ENCODE measurements at regions not wholly inside any gene's neighbourhood (a gene's known extent, or its start where the extent isn't known, plus 50 kb on each side); places are given as distances from the start of the nearest gene placed in this dataset.
"Not testable (repeated sequence)": the region's sequence is repeated elsewhere in the genome, so short reads cannot be mapped to it uniquely, and the experiment has no call there.

DNA sequence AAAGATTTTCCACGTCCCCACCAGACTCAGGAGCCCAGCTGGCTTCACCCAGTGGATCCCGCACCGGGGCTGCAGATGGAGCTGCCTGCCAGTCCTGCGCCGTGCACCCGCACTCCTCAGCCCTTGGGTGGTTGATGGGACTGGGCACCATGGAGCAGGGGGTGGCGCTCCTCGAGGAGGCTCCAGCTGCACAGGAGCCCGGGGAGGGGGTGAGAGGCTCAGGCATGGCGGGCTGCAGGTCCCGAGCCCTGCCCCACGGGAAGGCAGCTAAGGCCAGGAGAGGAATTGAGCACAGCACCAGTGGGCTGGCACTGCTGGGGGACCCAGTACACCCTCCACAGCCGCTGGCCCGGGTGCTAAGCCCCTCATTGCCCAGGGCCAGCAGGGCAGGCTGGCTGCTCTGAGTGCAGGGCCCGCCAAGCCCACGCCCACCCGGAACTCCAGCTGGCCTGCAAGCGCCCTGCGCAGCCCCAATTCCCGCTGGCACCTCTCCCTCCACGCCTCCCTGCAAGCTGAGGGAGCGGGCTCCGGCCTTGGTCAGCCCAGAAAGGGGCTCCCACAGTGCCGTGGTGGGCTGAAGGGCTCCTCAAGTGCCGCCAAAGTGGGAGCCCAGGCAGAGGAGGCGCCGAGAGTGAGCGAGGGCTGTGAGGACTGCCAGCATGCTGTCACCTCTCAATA is 1800.9 kb downstream of the OLFM4 start:
- H3K4me2 ChIP-seq (ENCODE audit: low read length); H3K9me2 ChIP-seq (ENCODE audit: insufficient read depth, low read length); DNase-seq (ENCODE audit: low spot score); H2AFZ ChIP-seq (ENCODE audit: low read length); H3K9me3 ChIP-seq (ENCODE audit: low read length); H3K79me2 ChIP-seq (ENCODE audit: insufficient read depth, low read depth, low read length); BruUV-seq (replicated peaks); intact Hi-C loops (cut with micrococcal nuclease; ENCODE audit: unreplicated experiment); H3K36me3 ChIP-seq (ENCODE audit: insufficient read depth, low read length); H4K20me1 ChIP-seq (ENCODE audit: insufficient read depth, low read length); POLR2A ChIA-PET; H3K4me1 ChIP-seq (ENCODE audit: insufficient read depth, low read length, poor library complexity, severe bottlenecking); H3K4me3 ChIP-seq (ENCODE audit: low read depth, low read length, poor library complexity, severe bottlenecking); H3K27ac ChIP-seq (ENCODE audit: low read depth, low read length, poor library complexity, severe bottlenecking): not testable (repeated sequence)
- CTCF ChIA-PET (ENCODE audit: unreplicated experiment), result interaction anchor here (0.6 kb wide), 1 partner anchor 9 kb away, joined by 3 read pairs; no protein-coding TSS in a partner anchor

GRCh38 chr13:54836273-54836672 is 1807.7 kb downstream of the OLFM4 start:
- no peaks in the 10 kb centered on the region for H3K9me3 ChIP-seq (ENCODE audit: low read length)

GRCh38 chr13:54841682-54842081 is 1813.1 kb downstream of the OLFM4 start:
- Histone ChIP-seq H3K9me3 (ENCODE audit: low read length) (no peaks in the 10 kb centered on the region), H3K27ac (ENCODE audit: low read depth, low read length, poor library complexity, severe bottlenecking) (no peak overlapping the region), H3K9me2 (ENCODE audit: insufficient read depth, low read length) (no peaks in the 10 kb centered on the region), H3K79me2 (ENCODE audit: insufficient read depth, low read depth, low read length) (no peaks in the 10 kb centered on the region), H3K4me2 (ENCODE audit: low read length) (no peak overlapping the region), H4K20me1 (ENCODE audit: insufficient read depth, low read length) (no peaks in the 10 kb centered on the region), H2AFZ (ENCODE audit: low read length) (no peak overlapping the region), H3K36me3 (ENCODE audit: insufficient read depth, low read length) (no peaks in the 10 kb centered on the region), H3K4me1 (ENCODE audit: insufficient read depth, low read length, poor library complexity, severe bottlenecking) (no peaks in the 10 kb centered on the region), H3K4me3 (ENCODE audit: low read depth, low read length, poor library complexity, severe bottlenecking) (no peak overlapping the region)
- intact Hi-C loops (cut with micrococcal nuclease; ENCODE audit: unreplicated experiment), result no loop called here
- DNase-seq (ENCODE audit: low spot score), result no peak
- ChIA-PET CTCF (ENCODE audit: unreplicated experiment) (no interaction called here), POLR2A (no interaction called here)
- no peak for TF ChIP-seq EZH2phosphoT487 (IDR thresholded peaks at IDR 0.05; ENCODE audit: borderline replicate concordance, low read depth, low read length)
- TF ChIP-seq CTCF (conservative IDR thresholded peaks at IDR 0.05; ENCODE audit: low read length), result no peak
- no TSS peak for BruUV-seq (replicated peaks)

More at GRCh38 chr13:54836273-54836672, 1807.7 kb downstream of the OLFM4 start:
- POLR2A ChIA-PET, result interaction anchor here (0.5 to 0.6 kb wide), 2 partner anchors 220 to 463 kb away, joined by 3 read pairs; no protein-coding TSS in a partner anchor
- Histone ChIP-seq H3K4me1 (ENCODE audit: insufficient read depth, low read length, poor library complexity, severe bottlenecking) (no peaks in the 10 kb centered on the region), H2AFZ (ENCODE audit: low read length) (no peak overlapping the region), H3K36me3 (ENCODE audit: insufficient read depth, low read length) (no peaks in the 10 kb centered on the region), H3K79me2 (ENCODE audit: insufficient read depth, low read depth, low read length) (no peaks in the 10 kb centered on the region), H4K20me1 (ENCODE audit: insufficient read depth, low read length) (no peaks in the 10 kb centered on the region), H3K27ac (ENCODE audit: low read depth, low read length, poor library complexity, severe bottlenecking) (no peak overlapping the region), H3K4me3 (ENCODE audit: low read depth, low read length, poor library complexity, severe bottlenecking) (no peak overlapping the region), H3K9me2 (ENCODE audit: insufficient read depth, low read length) (no peaks in the 10 kb centered on the region), H3K4me2 (ENCODE audit: low read length) (no peak overlapping the region)
- TF ChIP-seq CTCF (conservative IDR thresholded peaks at IDR 0.05; ENCODE audit: low read length) (no peak), EZH2phosphoT487 (IDR thresholded peaks at IDR 0.05; ENCODE audit: borderline replicate concordance, low read depth, low read length) (no peak)
- CTCF ChIA-PET (ENCODE audit: unreplicated experiment), result no interaction called here
- intact Hi-C loops (cut with micrococcal nuclease; ENCODE audit: unreplicated experiment), result no loop called here
- DNase-seq (ENCODE audit: low spot score), result no peak
- BruUV-seq (replicated peaks), result no TSS peak
